ENCODE measurements at regions not wholly inside any gene's neighbourhood (a gene's known extent, or its start where the extent isn't known, plus 50 kb on each side); places are given as distances from the start of the nearest gene placed in this dataset.

DNA sequence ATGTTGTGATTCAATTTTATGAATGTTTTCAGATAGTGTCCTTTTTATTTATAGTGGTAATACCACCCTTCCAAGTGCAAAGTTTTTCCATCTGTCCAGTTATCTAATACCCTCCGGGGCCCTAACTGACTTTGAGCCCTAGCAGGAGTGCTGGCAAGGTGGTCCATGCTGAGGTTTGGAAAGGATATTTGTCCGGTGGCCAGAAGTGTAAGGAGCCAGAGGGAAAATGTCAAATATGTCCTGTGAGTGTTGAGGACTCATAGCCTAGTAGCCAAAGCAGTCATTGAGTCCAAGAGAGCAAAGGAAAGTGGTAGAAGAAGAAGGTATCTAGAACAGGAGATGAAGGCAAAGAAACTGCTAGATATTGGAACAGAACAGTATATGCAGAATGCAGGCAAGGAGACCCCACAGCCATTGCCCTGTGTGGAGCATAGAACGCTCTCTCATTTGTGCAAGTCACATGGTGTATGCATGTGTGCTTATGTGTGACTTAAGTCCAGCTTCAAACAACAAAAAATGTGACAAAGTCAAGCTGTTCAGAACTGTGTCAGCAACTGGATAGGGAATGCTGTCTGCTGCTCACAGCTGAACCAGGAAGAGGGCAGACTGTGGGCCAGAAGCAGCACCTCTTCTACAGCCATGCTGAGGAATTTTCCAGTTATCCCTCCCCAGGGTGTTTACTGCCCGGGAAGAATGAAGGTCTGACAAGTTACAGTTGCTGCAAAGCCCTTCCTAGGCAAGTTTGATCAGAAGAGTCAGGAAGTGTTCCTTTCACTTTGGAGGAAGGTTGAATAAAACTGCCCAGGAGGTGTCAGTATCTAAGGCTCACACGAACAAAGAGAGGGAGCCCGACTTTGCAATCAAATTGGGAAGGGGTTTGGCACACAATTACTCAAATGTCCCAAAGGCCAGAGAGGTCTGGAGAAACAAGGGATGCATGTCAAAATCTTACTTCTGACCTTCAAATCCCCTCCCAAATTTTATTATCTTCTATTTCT lies 463.3 kb upstream of the DMAC1 start:
- Histone ChIP-seq H3K9me3 (ENCODE audit: low read depth, low read length) (no peaks in the 10 kb centered on the region), H3K27me3 (ENCODE audit: insufficient read depth, low read length) (no peaks in the 10 kb centered on the region), H3K4me3 (ENCODE audit: low read length) (no peak overlapping the region), H3K4me1 (ENCODE audit: insufficient read depth, low read length) (peaks cover 5% of the 10 kb centered on the region)

DNA sequence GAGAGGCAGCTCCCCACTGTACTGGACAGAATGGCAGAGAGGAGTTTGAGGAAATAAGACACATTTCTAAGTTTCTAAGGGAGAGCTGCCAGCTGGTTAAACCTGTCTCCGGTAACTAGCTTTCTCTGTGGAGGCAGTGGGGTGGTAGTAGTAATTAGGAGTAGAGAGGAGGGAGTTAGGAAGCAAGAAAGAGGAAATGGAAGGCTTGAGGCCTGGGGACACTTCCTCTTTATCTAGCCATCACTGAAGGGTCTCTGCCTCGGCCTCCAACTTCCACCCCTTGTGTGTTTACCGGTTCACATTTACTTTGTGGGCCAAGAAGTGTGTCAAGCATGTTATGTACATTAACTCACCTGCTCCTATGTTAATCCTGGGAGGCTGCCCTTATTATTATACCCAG lies 462.2 kb upstream of the DMAC1 start:
- Histone ChIP-seq H3K4me1 (ENCODE audit: insufficient read depth, low read length) (peaks cover 5% of the 10 kb centered on the region), H3K9me3 (ENCODE audit: low read depth, low read length) (no peaks in the 10 kb centered on the region), H3K4me3 (ENCODE audit: low read length) (no peak overlapping the region), H3K27me3 (ENCODE audit: insufficient read depth, low read length) (no peaks in the 10 kb centered on the region)

DNA sequence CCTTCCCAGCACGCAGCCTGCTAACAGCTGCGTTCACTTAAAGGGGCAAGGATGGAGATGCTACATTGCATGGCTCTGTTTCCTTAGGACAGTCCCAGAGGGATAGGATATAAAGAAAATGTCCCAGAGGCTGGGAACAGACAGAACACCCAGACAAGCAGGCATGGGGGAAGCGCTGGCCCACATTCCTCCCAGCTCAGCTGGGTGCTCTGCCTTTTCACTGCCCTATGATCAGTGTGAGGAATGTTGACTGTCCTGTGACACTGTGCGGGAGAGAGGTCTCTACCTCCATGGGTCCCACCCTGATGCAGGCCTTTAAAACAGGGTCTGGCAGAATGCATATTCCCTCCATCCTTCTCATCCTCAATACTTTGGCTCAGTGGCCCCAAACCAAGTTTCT lies 459.4 kb upstream of the DMAC1 start:
- H3K4me1 ChIP-seq (ENCODE audit: insufficient read depth, low read length) = peaks cover 5% of the 10 kb centered on the region
- H3K9me3 ChIP-seq (ENCODE audit: low read depth, low read length) = no peaks in the 10 kb centered on the region
- no peaks in the 10 kb centered on the region for H3K27me3 ChIP-seq (ENCODE audit: insufficient read depth, low read length)
- no peak overlapping the region for H3K4me3 ChIP-seq (ENCODE audit: low read length)

DNA sequence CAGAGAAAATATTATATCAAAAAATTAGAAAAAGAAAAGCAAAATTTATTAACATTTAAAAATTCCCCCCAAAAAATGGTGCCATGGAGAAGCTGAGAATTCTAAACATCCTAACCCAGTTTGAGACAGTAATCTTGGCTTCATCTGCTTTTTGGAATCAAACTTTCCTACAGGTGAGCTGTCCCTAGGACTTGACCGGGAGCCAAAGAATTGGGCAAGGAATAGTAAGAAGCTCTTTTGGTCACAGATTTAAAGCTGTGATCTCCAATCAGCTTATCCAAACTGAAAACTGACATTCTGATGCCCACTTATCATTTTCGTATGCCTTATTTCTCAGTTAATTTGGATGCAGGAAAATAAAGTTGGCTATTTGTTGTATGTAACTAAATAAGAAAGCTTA lies 457.3 kb upstream of the DMAC1 start:
- H3K4me1 ChIP-seq (ENCODE audit: insufficient read depth, low read length) = peaks cover 5% of the 10 kb centered on the region
- H3K27me3 ChIP-seq (ENCODE audit: insufficient read depth, low read length) = no peaks in the 10 kb centered on the region
- H3K9me3 ChIP-seq (ENCODE audit: low read depth, low read length) = no peaks in the 10 kb centered on the region
- H3K4me3 ChIP-seq (ENCODE audit: low read length) = no peak overlapping the region

DNA sequence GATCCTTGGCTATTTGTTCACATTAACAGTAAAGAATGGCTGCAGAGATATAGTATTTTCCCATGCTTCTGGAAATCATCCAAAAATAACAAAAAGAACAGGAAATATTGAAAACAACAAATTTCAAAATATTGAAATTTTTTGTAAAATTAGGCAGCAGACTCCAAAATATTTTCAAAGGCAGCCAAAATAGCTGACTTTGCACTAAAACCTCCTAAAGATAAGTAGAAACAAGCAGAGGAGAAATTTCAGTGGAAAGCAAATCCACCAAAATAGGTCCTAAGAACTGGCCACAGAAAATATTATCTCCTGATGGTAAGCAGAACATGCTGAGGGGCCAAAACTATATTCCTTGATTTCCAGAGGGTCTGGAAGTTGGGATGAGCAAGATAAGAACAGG lies 456.3 kb upstream of the DMAC1 start:
- no peak overlapping the region for H3K4me3 ChIP-seq (ENCODE audit: low read length)
- H3K4me1 ChIP-seq (ENCODE audit: insufficient read depth, low read length) = no peaks in the 10 kb centered on the region
- no peaks in the 10 kb centered on the region for H3K27me3 ChIP-seq (ENCODE audit: insufficient read depth, low read length)
- H3K9me3 ChIP-seq (ENCODE audit: low read depth, low read length) = no peaks in the 10 kb centered on the region

DNA sequence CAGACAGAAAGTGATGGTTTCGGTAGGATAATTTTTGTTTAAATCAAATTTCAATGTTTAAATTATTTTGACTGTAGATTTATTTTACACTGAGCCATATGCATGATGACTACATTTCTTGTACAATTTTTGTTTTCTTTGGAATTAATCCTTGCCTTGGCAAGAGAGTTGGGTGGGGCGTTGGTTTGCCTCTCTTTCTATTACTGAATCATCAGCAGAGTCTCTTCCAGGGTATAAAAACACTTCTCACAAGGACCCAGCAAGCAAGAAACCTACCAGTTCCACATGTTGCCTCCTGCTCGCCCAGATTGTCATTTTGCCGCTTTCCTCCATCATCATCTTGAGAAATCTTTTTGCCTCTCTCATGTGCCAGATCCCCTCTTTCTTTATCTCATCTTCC lies 455.0 kb upstream of the DMAC1 start:
- H3K4me3 ChIP-seq (ENCODE audit: low read length) = no peak overlapping the region
- no peaks in the 10 kb centered on the region for H3K9me3 ChIP-seq (ENCODE audit: low read depth, low read length)
- H3K4me1 ChIP-seq (ENCODE audit: insufficient read depth, low read length) = no peaks in the 10 kb centered on the region
- H3K27me3 ChIP-seq (ENCODE audit: insufficient read depth, low read length) = no peaks in the 10 kb centered on the region

DNA sequence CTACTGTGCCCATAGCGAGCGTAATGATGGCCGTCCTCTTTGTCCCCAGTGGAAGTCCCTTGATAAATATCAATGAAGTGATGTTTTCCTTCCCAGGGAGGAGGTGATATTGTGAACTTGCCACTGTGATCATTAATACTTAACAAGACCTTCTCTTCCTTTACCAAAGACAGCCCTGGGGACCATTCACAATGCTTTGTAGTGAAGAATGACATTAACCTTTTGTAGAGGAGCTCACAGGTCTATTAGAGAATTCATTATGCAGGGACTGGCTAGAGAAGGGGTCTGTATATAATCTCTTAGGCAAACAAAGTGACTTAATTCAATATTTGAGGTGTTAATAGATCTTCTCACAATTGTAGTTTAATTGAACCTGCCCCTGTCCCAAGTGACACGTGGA lies 452.9 kb upstream of the DMAC1 start:
- Histone ChIP-seq H3K27me3 (ENCODE audit: insufficient read depth, low read length) (no peaks in the 10 kb centered on the region), H3K4me1 (ENCODE audit: insufficient read depth, low read length) (no peaks in the 10 kb centered on the region), H3K4me3 (ENCODE audit: low read length) (no peak overlapping the region), H3K9me3 (ENCODE audit: low read depth, low read length) (no peaks in the 10 kb centered on the region)

DNA sequence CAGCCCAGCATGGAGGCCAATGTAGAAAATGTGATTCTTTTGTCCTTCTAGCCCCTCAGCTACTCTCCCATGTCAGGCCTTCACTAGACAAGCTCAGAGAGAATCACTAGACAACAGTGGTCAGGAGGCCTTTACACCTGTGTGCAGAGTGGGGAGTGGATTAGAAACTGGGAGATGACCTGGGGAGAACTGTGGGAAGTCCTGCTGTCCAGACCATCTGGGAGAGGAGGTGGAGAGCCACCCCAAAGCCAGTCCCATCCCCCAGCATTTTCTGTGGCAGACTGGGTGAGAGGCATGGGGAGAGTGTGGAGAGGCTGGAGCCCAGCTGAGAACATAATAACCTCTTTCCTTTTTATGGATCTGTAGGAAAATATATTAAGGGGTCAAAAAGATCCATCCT lies 452.0 kb upstream of the DMAC1 start:
- Histone ChIP-seq H3K9me3 (ENCODE audit: low read depth, low read length) (no peaks in the 10 kb centered on the region), H3K4me3 (ENCODE audit: low read length) (no peak overlapping the region), H3K27me3 (ENCODE audit: insufficient read depth, low read length) (no peaks in the 10 kb centered on the region), H3K4me1 (ENCODE audit: insufficient read depth, low read length) (no peaks in the 10 kb centered on the region)

DNA sequence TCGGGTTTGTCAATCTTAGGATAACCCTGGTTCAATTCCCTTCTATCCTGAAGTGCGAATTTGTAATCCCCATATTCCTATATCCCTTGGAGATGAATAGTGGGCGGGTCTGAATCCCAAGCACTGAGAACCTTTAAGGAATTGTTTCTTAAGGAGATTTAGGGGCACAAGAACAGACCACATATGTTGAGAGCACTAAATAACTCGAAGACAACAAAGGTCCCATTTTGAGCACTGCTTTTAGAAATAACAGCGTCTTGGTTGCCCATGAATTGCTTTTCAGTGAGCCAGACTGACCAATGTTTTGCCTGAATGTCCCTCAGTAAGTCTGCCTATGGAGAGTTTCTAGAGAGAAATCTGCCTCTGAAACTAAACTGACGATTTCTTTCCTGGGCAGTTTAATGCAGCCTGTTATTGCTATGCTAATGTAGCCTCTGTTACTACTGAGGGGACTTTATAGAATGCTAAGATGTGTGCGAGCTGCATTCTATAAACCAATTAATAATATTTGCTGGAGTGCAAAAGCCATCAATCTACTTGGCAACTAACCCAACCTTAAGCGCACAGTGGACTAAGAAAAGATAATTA lies 445.0 kb upstream of the DMAC1 start:
- Histone ChIP-seq H3K27me3 (ENCODE audit: insufficient read depth, low read length) (no peaks in the 10 kb centered on the region), H3K4me3 (ENCODE audit: low read length) (no peak overlapping the region), H3K4me1 (ENCODE audit: insufficient read depth, low read length) (no peaks in the 10 kb centered on the region), H3K9me3 (ENCODE audit: low read depth, low read length) (no peaks in the 10 kb centered on the region)

DNA sequence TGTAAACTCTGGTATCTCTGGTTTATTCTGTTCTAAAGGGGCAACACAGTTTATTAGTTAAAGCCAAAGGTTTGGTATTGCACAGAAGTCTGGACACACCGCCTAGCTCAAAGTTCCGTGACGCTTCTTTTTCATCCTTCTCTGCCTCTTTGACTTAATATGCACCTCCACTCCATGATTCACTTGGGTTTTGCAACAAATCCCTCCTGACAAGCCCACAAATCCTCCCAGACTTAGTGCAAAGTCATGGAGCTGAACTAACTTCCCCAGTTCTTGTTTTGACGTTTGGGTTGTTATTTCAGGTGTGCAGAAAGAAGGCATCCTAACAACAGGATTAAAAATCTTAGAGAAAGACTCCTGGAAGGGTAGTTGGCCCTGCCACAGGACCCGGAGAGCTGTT lies 441.6 kb upstream of the DMAC1 start:
- no peaks in the 10 kb centered on the region for H3K9me3 ChIP-seq (ENCODE audit: low read depth, low read length)
- no peak overlapping the region for H3K4me3 ChIP-seq (ENCODE audit: low read length)
- H3K4me1 ChIP-seq (ENCODE audit: insufficient read depth, low read length) = no peaks in the 10 kb centered on the region
- H3K27me3 ChIP-seq (ENCODE audit: insufficient read depth, low read length) = no peaks in the 10 kb centered on the region

DNA sequence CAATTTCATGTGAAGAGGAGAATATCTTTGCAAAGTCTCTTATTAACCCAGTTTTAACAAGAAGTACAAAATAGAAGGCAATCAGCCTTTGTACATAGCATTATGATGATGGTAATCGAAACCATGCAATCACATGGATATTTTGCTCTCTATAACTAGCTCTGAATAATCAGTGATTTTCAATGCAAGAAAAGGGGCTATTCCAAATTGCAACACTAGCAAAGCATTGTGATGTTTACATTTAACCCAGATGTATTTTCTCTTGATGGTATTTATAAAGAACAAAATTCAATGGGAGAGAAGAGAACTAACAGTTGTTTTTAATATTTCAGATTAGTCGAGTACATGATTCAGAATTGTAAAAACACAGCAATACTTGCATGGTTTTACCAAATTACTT lies 437.5 kb upstream of the DMAC1 start:
- Histone ChIP-seq H3K4me3 (ENCODE audit: low read length) (no peak overlapping the region), H3K27me3 (ENCODE audit: insufficient read depth, low read length) (no peaks in the 10 kb centered on the region), H3K9me3 (ENCODE audit: low read depth, low read length) (no peaks in the 10 kb centered on the region), H3K4me1 (ENCODE audit: insufficient read depth, low read length) (no peaks in the 10 kb centered on the region)

DNA sequence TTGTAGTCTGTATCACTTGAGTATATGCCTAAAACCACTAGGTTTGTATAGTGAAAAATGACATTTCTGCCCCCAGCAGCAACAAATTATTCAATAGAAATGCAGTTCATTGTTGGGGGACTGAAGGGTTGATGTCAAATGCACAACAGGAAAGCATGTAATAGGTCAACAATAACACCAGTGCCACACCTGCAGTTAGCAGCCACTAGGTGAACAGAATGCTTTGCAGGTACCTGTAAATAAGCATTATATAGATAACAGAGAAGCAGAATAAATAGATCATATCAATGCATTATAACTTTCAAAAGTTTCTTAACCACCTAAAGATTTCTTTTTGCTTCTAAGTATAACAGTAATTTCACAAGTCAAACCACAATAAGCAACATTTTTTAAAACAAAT lies 435.9 kb upstream of the DMAC1 start:
- no peaks in the 10 kb centered on the region for H3K27me3 ChIP-seq (ENCODE audit: insufficient read depth, low read length)
- H3K4me1 ChIP-seq (ENCODE audit: insufficient read depth, low read length) = no peaks in the 10 kb centered on the region
- no peak overlapping the region for H3K4me3 ChIP-seq (ENCODE audit: low read length)
- H3K9me3 ChIP-seq (ENCODE audit: low read depth, low read length) = no peaks in the 10 kb centered on the region

DNA sequence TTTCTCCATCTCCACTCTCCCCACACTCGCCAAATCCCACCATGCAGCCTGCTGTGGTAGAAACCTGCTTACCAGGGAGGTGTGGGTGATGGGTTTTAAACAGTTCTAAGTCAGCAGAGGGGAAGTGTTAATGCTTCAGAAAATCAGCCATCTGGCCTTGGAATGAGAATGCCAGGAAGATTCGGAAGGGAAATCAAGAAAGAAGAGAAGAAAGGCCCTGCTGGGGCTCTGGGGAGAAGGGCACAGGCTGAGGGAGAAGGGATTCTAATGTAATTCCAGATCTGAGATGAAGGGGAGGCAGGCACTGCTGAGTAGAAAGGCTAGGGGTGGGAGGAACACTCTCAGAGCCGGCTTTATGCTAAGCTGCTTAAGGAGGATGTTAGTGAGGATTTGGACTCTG lies 434.7 kb upstream of the DMAC1 start:
- Histone ChIP-seq H3K4me1 (ENCODE audit: insufficient read depth, low read length) (no peaks in the 10 kb centered on the region), H3K4me3 (ENCODE audit: low read length) (no peak overlapping the region), H3K9me3 (ENCODE audit: low read depth, low read length) (no peaks in the 10 kb centered on the region), H3K27me3 (ENCODE audit: insufficient read depth, low read length) (no peaks in the 10 kb centered on the region)

DNA sequence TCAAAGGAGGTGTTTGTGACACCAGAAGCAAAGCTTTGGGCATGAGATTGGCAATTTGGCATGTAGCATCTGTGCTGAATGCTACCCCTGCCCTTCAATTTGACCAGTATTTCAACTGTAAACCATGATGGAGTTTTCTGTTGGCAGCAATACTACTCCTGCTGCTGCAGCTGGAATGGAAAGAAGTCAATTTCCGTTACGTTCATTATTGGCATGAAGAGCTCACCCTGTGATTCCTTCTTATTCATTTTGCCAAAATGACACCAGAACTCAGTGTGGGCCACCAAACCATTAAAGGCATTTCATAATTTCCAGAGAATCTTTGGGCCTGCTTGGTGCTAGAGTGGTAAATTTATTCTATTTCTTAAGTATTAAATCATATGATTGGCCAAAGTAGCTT lies 433.1 kb upstream of the DMAC1 start:
- no peaks in the 10 kb centered on the region for H3K4me1 ChIP-seq (ENCODE audit: insufficient read depth, low read length)
- H3K4me3 ChIP-seq (ENCODE audit: low read length) = no peak overlapping the region
- H3K27me3 ChIP-seq (ENCODE audit: insufficient read depth, low read length) = no peaks in the 10 kb centered on the region
- no peaks in the 10 kb centered on the region for H3K9me3 ChIP-seq (ENCODE audit: low read depth, low read length)

DNA sequence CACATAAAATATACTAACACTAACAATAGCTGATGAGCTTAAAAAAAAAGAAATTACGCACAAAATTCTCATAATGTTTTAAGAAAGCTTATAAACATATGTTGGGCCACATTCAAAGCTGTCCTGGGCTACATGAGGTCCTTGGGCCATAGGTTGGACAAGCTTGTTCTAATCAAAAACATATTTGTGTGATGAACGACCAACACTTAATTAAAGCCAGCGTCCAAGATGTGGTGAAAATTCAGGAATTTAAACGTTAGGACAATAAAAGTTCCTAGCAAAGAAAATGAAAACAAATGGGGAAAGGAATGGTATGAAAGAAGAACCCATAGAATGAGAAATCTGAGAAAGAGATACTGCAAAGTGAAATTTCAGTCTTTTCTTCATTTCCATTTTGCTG lies 429.6 kb upstream of the DMAC1 start:
- Histone ChIP-seq H3K4me1 (ENCODE audit: insufficient read depth, low read length) (no peaks in the 10 kb centered on the region), H3K9me3 (ENCODE audit: low read depth, low read length) (no peaks in the 10 kb centered on the region), H3K27me3 (ENCODE audit: insufficient read depth, low read length) (no peaks in the 10 kb centered on the region), H3K4me3 (ENCODE audit: low read length) (no peak overlapping the region)

DNA sequence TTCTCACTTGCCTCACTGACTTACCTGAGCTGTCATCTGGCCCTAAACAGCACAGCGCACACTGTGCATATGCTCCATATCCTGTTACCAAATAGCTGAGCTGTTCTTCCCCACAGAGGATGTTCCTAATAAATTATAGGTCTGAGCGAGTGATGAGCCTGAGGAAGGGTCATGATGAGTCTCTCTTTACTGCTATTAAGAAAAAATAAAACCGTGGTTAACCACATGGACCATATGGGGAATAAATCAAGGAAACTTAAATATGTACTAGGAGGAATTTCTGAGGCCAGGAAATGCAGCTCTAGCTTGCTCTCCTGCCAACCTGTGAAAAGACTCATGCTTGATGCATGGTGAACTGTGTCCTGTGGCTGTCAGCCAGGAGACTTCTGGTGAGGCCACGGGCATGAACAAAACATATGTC lies 424.8 kb upstream of the DMAC1 start:
- H3K27me3 ChIP-seq (ENCODE audit: insufficient read depth, low read length) = no peaks in the 10 kb centered on the region
- no peak overlapping the region for H3K4me3 ChIP-seq (ENCODE audit: low read length)
- H3K9me3 ChIP-seq (ENCODE audit: low read depth, low read length) = no peaks in the 10 kb centered on the region
- no peaks in the 10 kb centered on the region for H3K4me1 ChIP-seq (ENCODE audit: insufficient read depth, low read length)
